ENCODE measurements at regions not wholly inside any gene's neighbourhood (a gene's known extent, or its start where the extent isn't known, plus 50 kb on each side); places are given as distances from the start of the nearest gene placed in this dataset.

- TF ChIP-seq YY1 (IDR thresholded peaks at IDR 0.05) (no peak), CTCF (IDR thresholded peaks at IDR 0.05; ENCODE audit: low read depth, low read length, missing input control) (no peak), GABPA (IDR thresholded peaks at IDR 0.05 in 1 of 2, conservative IDR thresholded peaks at IDR 0.05 in 1 of 2) (no peak)
These were observed 86.9 kb upstream of the PITX1 start for GRCh38 chr5:135120951-135121350.

Data from liver (tissue), 3 donors.